ENCODE measurements at regions not wholly inside any gene's neighbourhood (a gene's known extent, or its start where the extent isn't known, plus 50 kb on each side); places are given as distances from the start of the nearest gene placed in this dataset.

- no peak overlapping the region for H2AFZ ChIP-seq (ENCODE audit: low read depth, low read length)
- no peaks in the 10 kb centered on the region for H3K4me1 ChIP-seq (ENCODE audit: insufficient read depth, low read length)
- H3K9me3 ChIP-seq (ENCODE audit: low read length), result no peaks in the 10 kb centered on the region
- no peaks in the 10 kb centered on the region for H3K27me3 ChIP-seq (ENCODE audit: insufficient read depth, low read length)
- no peak overlapping the region for H3K4me3 ChIP-seq (ENCODE audit: low read length)
- H3K36me3 ChIP-seq (ENCODE audit: insufficient read depth, low read length), result no peaks in the 10 kb centered on the region
These were observed 979.0 kb downstream of the TMTC2 start for GRCh38 chr12:83665634-83666218.

DNA sequence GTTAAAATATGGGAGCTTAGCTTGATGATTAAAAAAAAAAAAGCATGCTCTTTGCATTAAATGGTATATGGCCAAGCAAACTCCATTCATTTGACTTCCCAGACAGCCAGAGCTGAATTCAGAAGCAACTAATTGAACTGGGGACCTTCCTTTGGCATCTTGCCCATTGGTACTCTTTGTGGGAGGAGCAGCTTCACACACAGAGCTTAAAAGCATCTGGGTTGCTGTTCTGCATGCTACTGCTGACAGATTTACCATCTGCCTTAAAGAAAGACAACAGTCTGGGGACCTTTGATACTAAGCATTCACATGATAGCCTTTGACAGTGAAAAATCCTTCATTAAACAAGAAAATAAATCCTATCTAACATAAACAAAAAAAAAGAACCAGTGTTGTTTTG, 977.9 kb downstream of the TMTC2 start:
- H3K9me3 ChIP-seq (ENCODE audit: low read length), result no peaks in the 10 kb centered on the region
- H3K4me1 ChIP-seq (ENCODE audit: insufficient read depth, low read length), result no peaks in the 10 kb centered on the region
- no peaks in the 10 kb centered on the region for H3K36me3 ChIP-seq (ENCODE audit: insufficient read depth, low read length)
- H3K4me3 ChIP-seq (ENCODE audit: low read length), result no peak overlapping the region
- no peaks in the 10 kb centered on the region for H3K27me3 ChIP-seq (ENCODE audit: insufficient read depth, low read length)
- no peak overlapping the region for H2AFZ ChIP-seq (ENCODE audit: low read depth, low read length)

GRCh38 chr12:83660727-83661358, 974.1 kb downstream of the TMTC2 start:
- Histone ChIP-seq H3K4me3 (ENCODE audit: low read length) (no peak overlapping the region), H2AFZ (ENCODE audit: low read depth, low read length) (no peak overlapping the region), H3K4me1 (ENCODE audit: insufficient read depth, low read length) (no peaks in the 10 kb centered on the region), H3K9me3 (ENCODE audit: low read length) (no peaks in the 10 kb centered on the region), H3K27me3 (ENCODE audit: insufficient read depth, low read length) (no peaks in the 10 kb centered on the region), H3K36me3 (ENCODE audit: insufficient read depth, low read length) (no peaks in the 10 kb centered on the region)

GRCh38 chr12:83659321-83659720, 972.6 kb downstream of the TMTC2 start:
- no peaks in the 10 kb centered on the region for H3K9me3 ChIP-seq (ENCODE audit: low read length)
- no peaks in the 10 kb centered on the region for H3K27me3 ChIP-seq (ENCODE audit: insufficient read depth, low read length)
- H2AFZ ChIP-seq (ENCODE audit: low read depth, low read length), result no peak overlapping the region
- H3K36me3 ChIP-seq (ENCODE audit: insufficient read depth, low read length), result no peaks in the 10 kb centered on the region
- H3K4me1 ChIP-seq (ENCODE audit: insufficient read depth, low read length), result no peaks in the 10 kb centered on the region
- no peak overlapping the region for H3K4me3 ChIP-seq (ENCODE audit: low read length)

- no peaks in the 10 kb centered on the region for H3K4me1 ChIP-seq (ENCODE audit: insufficient read depth, low read length)
- no peaks in the 10 kb centered on the region for H3K9me3 ChIP-seq (ENCODE audit: low read length)
- H3K27me3 ChIP-seq (ENCODE audit: insufficient read depth, low read length), result no peaks in the 10 kb centered on the region
- H2AFZ ChIP-seq (ENCODE audit: low read depth, low read length), result no peak overlapping the region
- H3K4me3 ChIP-seq (ENCODE audit: low read length), result no peak overlapping the region
- no peaks in the 10 kb centered on the region for H3K36me3 ChIP-seq (ENCODE audit: insufficient read depth, low read length)
These were observed 969.3 kb downstream of the TMTC2 start for GRCh38 chr12:83656004-83656403.

- Histone ChIP-seq H3K4me1 (ENCODE audit: insufficient read depth, low read length) (peaks cover 13% of the 10 kb centered on the region), H3K9me3 (ENCODE audit: low read length) (no peaks in the 10 kb centered on the region), H2AFZ (ENCODE audit: low read depth, low read length) (no peak overlapping the region), H3K4me3 (ENCODE audit: low read length) (no peak overlapping the region), H3K27me3 (ENCODE audit: insufficient read depth, low read length) (no peaks in the 10 kb centered on the region), H3K36me3 (ENCODE audit: insufficient read depth, low read length) (no peaks in the 10 kb centered on the region)
These were observed 955.5 kb downstream of the TMTC2 start for GRCh38 chr12:83642205-83642604.

DNA sequence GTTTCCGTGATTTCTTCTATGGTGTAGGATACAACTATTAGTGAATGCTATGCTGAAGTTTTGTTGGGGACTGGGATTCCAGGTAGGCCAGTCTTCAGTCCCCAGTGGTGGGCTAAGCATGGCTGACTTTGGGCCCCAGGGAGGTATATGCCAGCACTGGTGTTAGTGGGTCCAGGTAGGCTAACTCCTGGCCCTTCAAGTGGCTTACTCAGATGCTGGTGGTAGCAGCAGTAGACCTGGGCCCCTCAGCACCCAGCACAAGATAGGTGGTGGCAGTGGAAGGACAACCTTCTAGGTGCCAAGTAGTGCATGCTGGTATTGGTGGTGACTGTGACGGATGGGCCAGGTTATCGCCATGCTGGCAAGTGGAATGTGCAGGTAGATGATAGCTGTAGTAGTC, 955.1 kb downstream of the TMTC2 start:
- Histone ChIP-seq H3K4me1 (ENCODE audit: insufficient read depth, low read length) (peaks cover 13% of the 10 kb centered on the region), H3K4me3 (ENCODE audit: low read length) (no peak overlapping the region)

GRCh38 chr12:83634726-83635267, 948.1 kb downstream of the TMTC2 start:
- Histone ChIP-seq H3K4me1 (ENCODE audit: insufficient read depth, low read length) (no peaks in the 10 kb centered on the region), H3K27me3 (ENCODE audit: insufficient read depth, low read length) (no peaks in the 10 kb centered on the region), H3K9me3 (ENCODE audit: low read length) (no peaks in the 10 kb centered on the region), H2AFZ (ENCODE audit: low read depth, low read length) (no peak overlapping the region), H3K4me3 (ENCODE audit: low read length) (no peak overlapping the region), H3K36me3 (ENCODE audit: insufficient read depth, low read length) (no peaks in the 10 kb centered on the region)

More for the DNA sequence above, 955.1 kb downstream of the TMTC2 start:
- Histone ChIP-seq H2AFZ (ENCODE audit: low read depth, low read length) (no peak overlapping the region), H3K36me3 (ENCODE audit: insufficient read depth, low read length) (no peaks in the 10 kb centered on the region), H3K9me3 (ENCODE audit: low read length) (no peaks in the 10 kb centered on the region), H3K27me3 (ENCODE audit: insufficient read depth, low read length) (no peaks in the 10 kb centered on the region)

- H3K4me1 ChIP-seq (ENCODE audit: insufficient read depth, low read length), result peaks cover 14% of the 10 kb centered on the region
- H3K9me3 ChIP-seq (ENCODE audit: low read length), result no peaks in the 10 kb centered on the region
- no peak overlapping the region for H2AFZ ChIP-seq (ENCODE audit: low read depth, low read length)
- H3K36me3 ChIP-seq (ENCODE audit: insufficient read depth, low read length), result no peaks in the 10 kb centered on the region
- H3K4me3 ChIP-seq (ENCODE audit: low read length), result no peak overlapping the region
- H3K27me3 ChIP-seq (ENCODE audit: insufficient read depth, low read length), result no peaks in the 10 kb centered on the region
These were observed 943.8 kb downstream of the TMTC2 start for GRCh38 chr12:83630526-83630925.

DNA sequence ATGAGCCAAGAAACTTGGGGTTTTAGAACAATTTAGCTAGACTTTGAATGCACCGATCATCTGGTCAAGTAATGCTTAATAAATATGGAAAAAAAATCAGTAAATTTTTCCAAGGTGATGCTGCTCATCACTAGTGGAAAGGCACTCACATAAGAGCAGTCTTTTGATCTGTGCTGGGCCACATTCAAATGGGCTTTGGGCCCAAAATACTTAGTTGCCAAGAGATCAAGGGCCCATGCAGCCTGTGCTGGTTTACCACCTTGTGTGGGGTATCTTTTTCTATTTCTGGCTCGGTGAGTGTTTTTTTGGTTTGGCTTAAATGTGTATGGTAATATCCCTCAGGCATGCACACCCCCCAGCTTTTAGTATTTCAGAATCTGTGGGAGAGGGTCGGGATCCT, 943.2 kb downstream of the TMTC2 start:
- no peak overlapping the region for H2AFZ ChIP-seq (ENCODE audit: low read depth, low read length)
- no peaks in the 10 kb centered on the region for H3K36me3 ChIP-seq (ENCODE audit: insufficient read depth, low read length)
- no peaks in the 10 kb centered on the region for H3K9me3 ChIP-seq (ENCODE audit: low read length)
- no peaks in the 10 kb centered on the region for H3K27me3 ChIP-seq (ENCODE audit: insufficient read depth, low read length)
- H3K4me1 ChIP-seq (ENCODE audit: insufficient read depth, low read length), result peaks cover 14% of the 10 kb centered on the region
- no peak overlapping the region for H3K4me3 ChIP-seq (ENCODE audit: low read length)

- no peaks in the 10 kb centered on the region for H3K4me1 ChIP-seq (ENCODE audit: insufficient read depth, low read length)
- H2AFZ ChIP-seq (ENCODE audit: low read depth, low read length), result no peak overlapping the region
- H3K4me3 ChIP-seq (ENCODE audit: low read length), result no peak overlapping the region
- no peaks in the 10 kb centered on the region for H3K36me3 ChIP-seq (ENCODE audit: insufficient read depth, low read length)
- no peaks in the 10 kb centered on the region for H3K27me3 ChIP-seq (ENCODE audit: insufficient read depth, low read length)
- H3K9me3 ChIP-seq (ENCODE audit: low read length), result no peaks in the 10 kb centered on the region
These were observed 935.5 kb downstream of the TMTC2 start for GRCh38 chr12:83622205-83622604.

DNA sequence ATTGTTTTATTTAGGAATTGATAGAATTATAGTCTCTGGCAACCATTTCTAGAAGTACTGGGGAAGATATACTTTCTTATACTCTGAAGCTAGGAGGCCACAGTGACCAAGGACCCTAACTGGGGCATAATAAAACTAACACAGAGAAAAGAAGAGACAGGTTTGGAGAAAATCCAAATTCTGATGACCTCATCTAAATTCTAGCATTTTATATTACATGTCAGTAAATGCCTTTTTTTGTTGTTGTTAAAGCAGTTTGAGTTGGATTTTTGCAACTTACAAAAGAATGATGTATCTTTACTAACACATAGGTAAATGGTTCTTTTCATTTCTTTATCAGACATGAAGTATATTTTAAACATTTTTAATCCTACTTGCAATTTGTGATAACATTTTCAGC, 933.3 kb downstream of the TMTC2 start:
- Histone ChIP-seq H3K9me3 (ENCODE audit: low read length) (no peaks in the 10 kb centered on the region), H3K4me1 (ENCODE audit: insufficient read depth, low read length) (no peaks in the 10 kb centered on the region), H3K4me3 (ENCODE audit: low read length) (no peak overlapping the region), H2AFZ (ENCODE audit: low read depth, low read length) (no peak overlapping the region), H3K27me3 (ENCODE audit: insufficient read depth, low read length) (no peaks in the 10 kb centered on the region), H3K36me3 (ENCODE audit: insufficient read depth, low read length) (no peaks in the 10 kb centered on the region)

GRCh38 chr12:83615152-83615551, 928.4 kb downstream of the TMTC2 start:
- Histone ChIP-seq H2AFZ (ENCODE audit: low read depth, low read length) (no peak overlapping the region), H3K9me3 (ENCODE audit: low read length) (no peaks in the 10 kb centered on the region)

More at GRCh38 chr12:83615152-83615551, 928.4 kb downstream of the TMTC2 start:
- Histone ChIP-seq H3K36me3 (ENCODE audit: insufficient read depth, low read length) (no peaks in the 10 kb centered on the region), H3K4me3 (ENCODE audit: low read length) (no peak overlapping the region), H3K4me1 (ENCODE audit: insufficient read depth, low read length) (no peaks in the 10 kb centered on the region), H3K27me3 (ENCODE audit: insufficient read depth, low read length) (no peaks in the 10 kb centered on the region)

Measured in neuron (in vitro differentiated cells).